GM18867 (cell line): ENCODE measurements at regions not wholly inside any gene's neighbourhood (a gene's known extent, or its start where the extent isn't known, plus 50 kb on each side); places are given as distances from the start of the nearest gene placed in this dataset.
A peak's percentile ranks its signal among the peaks of the same experiment; 100 is the strongest.
"Not testable (repeated sequence)": the region's sequence is repeated elsewhere in the genome, so short reads cannot be mapped to it uniquely, and the experiment has no call there.

ENCODE experiments used
- ATAC-seq: cut with Tn5 transposase; IDR thresholded peaks from one replicate; pipeline ENCODE4 v1.9.1; 2021; ENCODE audit warnings: mild to moderate bottlenecking, moderate library complexity; ENCODE audit not compliant: unreplicated experiment

GRCh38 chrX:8105531-8105930 lies 65.5 kb downstream of the VCX2 start:
- ATAC-seq = no peak

GRCh38 chrX:8103655-8104054 lies 67.4 kb downstream of the VCX2 start:
- ATAC-seq = no peak

- no peak for ATAC-seq
Observed at GRCh38 chrX:8091510-8091909, 79.6 kb downstream of the VCX2 start.

GRCh38 chrX:8090906-8091305 lies 80.2 kb downstream of the VCX2 start:
- no peak for ATAC-seq

GRCh38 chrX:8090482-8090881 lies 80.6 kb downstream of the VCX2 start:
- ATAC-seq = no peak

GRCh38 chrX:8089141-8089540 lies 81.9 kb downstream of the VCX2 start:
- ATAC-seq = no peak

GRCh38 chrX:8084006-8084405 lies 87.1 kb downstream of the VCX2 start:
- no peak for ATAC-seq

GRCh38 chrX:8083286-8083685 lies 87.8 kb downstream of the VCX2 start:
- no peak for ATAC-seq

GRCh38 chrX:8075636-8076035 lies 95.4 kb downstream of the VCX2 start:
- no peak for ATAC-seq

GRCh38 chrX:8067754-8068462 lies 103.2 kb downstream of the VCX2 start:
- ATAC-seq = no peak

- ATAC-seq = no peak
Observed at GRCh38 chrX:8052909-8053308, 118.2 kb downstream of the VCX2 start.

- no peak for ATAC-seq
Observed at GRCh38 chrX:8049827-8050226, 121.2 kb downstream of the VCX2 start.

GRCh38 chrX:8048466-8048865 lies 121.3 kb upstream of the PNPLA4 start:
- no peak for ATAC-seq

GRCh38 chrX:8044947-8045346 lies 117.7 kb upstream of the PNPLA4 start:
- no peak for ATAC-seq

- ATAC-seq = no peak
Observed at GRCh38 chrX:8043546-8043945, 116.3 kb upstream of the PNPLA4 start.

- ATAC-seq = no peak
Observed at GRCh38 chrX:8043121-8043520, 115.9 kb upstream of the PNPLA4 start.

GRCh38 chrX:8042304-8042703 lies 115.1 kb upstream of the PNPLA4 start:
- ATAC-seq = peak; percentile 66

GRCh38 chrX:8039711-8040110 lies 112.5 kb upstream of the PNPLA4 start:
- ATAC-seq = not testable (repeated sequence)

GRCh38 chrX:8037593-8038348 lies 110.6 kb upstream of the PNPLA4 start:
- ATAC-seq = no peak

GRCh38 chrX:8036914-8037313 lies 109.7 kb upstream of the PNPLA4 start:
- ATAC-seq = no peak

GRCh38 chrX:8034058-8034457 lies 106.8 kb upstream of the PNPLA4 start:
- no peak for ATAC-seq

- ATAC-seq = no peak
Observed at GRCh38 chrX:8033175-8033574, 106.0 kb upstream of the PNPLA4 start.
